ENCODE measurements at regions not wholly inside any gene's neighbourhood (a gene's known extent, or its start where the extent isn't known, plus 50 kb on each side); places are given as distances from the start of the nearest gene placed in this dataset.

DNA sequence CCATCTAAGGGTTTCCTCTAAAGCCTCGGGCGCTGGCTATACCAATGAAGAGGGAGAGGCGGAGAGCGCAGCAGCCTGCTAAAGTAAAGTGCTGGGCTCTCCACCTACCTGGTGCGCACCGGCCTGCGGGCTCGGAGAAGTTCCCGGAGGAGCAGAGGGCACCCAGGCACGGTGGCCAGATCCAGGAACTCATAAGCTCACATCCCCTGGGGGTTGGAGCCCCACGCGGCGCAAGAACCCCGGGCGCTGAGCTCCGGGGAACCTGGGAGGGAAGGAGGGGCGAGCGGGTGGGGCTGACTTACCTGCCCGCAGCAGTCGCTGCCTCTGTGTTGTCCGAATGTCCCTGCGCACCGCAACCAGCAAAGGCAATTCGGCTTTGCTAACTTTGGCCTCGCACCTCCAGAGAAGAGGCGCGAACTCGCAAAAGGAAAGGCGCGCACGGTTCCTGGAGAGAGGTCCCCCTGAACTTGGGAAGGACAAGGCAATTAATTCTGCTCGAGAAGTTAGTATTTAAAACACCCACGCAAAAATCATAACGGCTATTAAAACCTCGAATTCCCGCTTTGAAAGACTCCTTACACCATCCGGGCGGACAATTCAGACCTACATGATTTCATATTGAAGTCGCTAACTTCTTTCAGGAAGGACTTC is 127.6 kb upstream of the C11orf58 start:
- no peak overlapping the region for H3K4me2 ChIP-seq (ENCODE audit: low read depth, low read length, poor library complexity, severe bottlenecking)
- TF ChIP-seq EZH2phosphoT487 (IDR thresholded peaks at IDR 0.05; ENCODE audit: borderline replicate concordance): no peak
- TF ChIP-seq, protein P1, sequence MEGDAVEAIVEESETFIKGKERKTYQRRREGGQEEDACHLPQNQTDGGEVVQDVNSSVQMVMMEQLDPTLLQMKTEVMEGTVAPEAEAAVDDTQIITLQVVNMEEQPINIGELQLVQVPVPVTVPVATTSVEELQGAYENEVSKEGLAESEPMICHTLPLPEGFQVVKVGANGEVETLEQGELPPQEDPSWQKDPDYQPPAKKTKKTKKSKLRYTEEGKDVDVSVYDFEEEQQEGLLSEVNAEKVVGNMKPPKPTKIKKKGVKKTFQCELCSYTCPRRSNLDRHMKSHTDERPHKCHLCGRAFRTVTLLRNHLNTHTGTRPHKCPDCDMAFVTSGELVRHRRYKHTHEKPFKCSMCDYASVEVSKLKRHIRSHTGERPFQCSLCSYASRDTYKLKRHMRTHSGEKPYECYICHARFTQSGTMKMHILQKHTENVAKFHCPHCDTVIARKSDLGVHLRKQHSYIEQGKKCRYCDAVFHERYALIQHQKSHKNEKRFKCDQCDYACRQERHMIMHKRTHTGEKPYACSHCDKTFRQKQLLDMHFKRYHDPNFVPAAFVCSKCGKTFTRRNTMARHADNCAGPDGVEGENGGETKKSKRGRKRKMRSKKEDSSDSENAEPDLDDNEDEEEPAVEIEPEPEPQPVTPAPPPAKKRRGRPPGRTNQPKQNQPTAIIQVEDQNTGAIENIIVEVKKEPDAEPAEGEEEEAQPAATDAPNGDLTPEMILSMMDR (conservative IDR thresholded peaks at IDR 0.05; ENCODE audit: low read length): no peak
- H4K20me1 ChIP-seq (ENCODE audit: insufficient read depth, low read length, poor library complexity, severe bottlenecking): no peaks in the 10 kb centered on the region
- H3F3A ChIP-seq (ENCODE audit: low read depth): no peaks in the 10 kb centered on the region
- H3K9me2 ChIP-seq (replicated peaks; ENCODE audit: low read depth, low read length): no peaks in the 10 kb centered on the region
- no peak overlapping the region for H3K9ac ChIP-seq (ENCODE audit: low read depth, low read length, poor library complexity, severe bottlenecking)
- no peak overlapping the region for H2AFZ ChIP-seq (ENCODE audit: low read length)
- no peaks in the 10 kb centered on the region for H3K4me1 ChIP-seq (ENCODE audit: insufficient read depth, low read length, poor library complexity, severe bottlenecking)
- no peaks in the 10 kb centered on the region for H3K79me2 ChIP-seq (ENCODE audit: insufficient read depth, low read length)
- no peaks in the 10 kb centered on the region for H3K36me3 ChIP-seq (ENCODE audit: insufficient read depth, low read length)
- no peaks in the 10 kb centered on the region for H3K9me3 ChIP-seq (ENCODE audit: insufficient read depth, low read depth, low read length)
- no peaks in the 10 kb centered on the region for H3K27me3 ChIP-seq (ENCODE audit: insufficient read depth, low read length, poor library complexity, severe bottlenecking)
- H3K4me3 ChIP-seq (ENCODE audit: low read length, poor library complexity, severe bottlenecking): no peak overlapping the region

DNA sequence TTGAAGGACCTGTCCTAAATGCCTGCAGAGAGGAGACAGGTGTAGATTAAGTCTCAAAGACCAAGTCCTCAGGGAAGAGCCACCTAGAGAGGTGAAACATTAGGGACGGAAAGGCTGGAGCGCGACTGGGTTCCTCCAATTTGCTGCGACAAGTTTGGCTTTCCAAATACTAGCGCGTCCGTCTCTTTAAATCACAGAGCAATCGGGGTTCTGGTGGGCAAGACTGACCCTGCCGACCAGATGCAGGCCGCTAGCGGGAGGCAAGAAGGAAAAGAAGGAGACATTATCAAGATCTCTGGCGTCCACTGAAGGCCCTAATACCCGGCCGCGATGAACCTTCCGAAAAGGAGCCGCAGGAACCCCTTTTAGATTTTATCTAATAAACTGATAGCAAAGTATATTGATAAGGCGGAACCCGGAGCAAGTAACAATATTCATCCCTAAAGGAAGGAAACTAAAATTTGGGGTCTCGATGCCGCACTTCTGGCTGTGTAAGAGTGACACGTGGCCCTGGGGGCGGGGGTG is 128.2 kb upstream of the C11orf58 start:
- Histone ChIP-seq H3K4me2 (ENCODE audit: low read depth, low read length, poor library complexity, severe bottlenecking) (no peak overlapping the region), H4K20me1 (ENCODE audit: insufficient read depth, low read length, poor library complexity, severe bottlenecking) (no peaks in the 10 kb centered on the region), H3K79me2 (ENCODE audit: insufficient read depth, low read length) (no peaks in the 10 kb centered on the region), H3K9ac (ENCODE audit: low read depth, low read length, poor library complexity, severe bottlenecking) (no peak overlapping the region), H3K9me2 (replicated peaks; ENCODE audit: low read depth, low read length) (no peaks in the 10 kb centered on the region), H3K4me3 (ENCODE audit: low read length, poor library complexity, severe bottlenecking) (no peak overlapping the region), H3K9me3 (ENCODE audit: insufficient read depth, low read depth, low read length) (no peaks in the 10 kb centered on the region), H2AFZ (ENCODE audit: low read length) (no peak overlapping the region), H3K4me1 (ENCODE audit: insufficient read depth, low read length, poor library complexity, severe bottlenecking) (no peaks in the 10 kb centered on the region), H3K36me3 (ENCODE audit: insufficient read depth, low read length) (no peaks in the 10 kb centered on the region), H3K27me3 (ENCODE audit: insufficient read depth, low read length, poor library complexity, severe bottlenecking) (no peaks in the 10 kb centered on the region), H3F3A (ENCODE audit: low read depth) (no peaks in the 10 kb centered on the region)
- TF ChIP-seq, protein P1 (conservative IDR thresholded peaks at IDR 0.05; ENCODE audit: low read length): no peak
- TF ChIP-seq EZH2phosphoT487 (IDR thresholded peaks at IDR 0.05; ENCODE audit: borderline replicate concordance): no peak

DNA sequence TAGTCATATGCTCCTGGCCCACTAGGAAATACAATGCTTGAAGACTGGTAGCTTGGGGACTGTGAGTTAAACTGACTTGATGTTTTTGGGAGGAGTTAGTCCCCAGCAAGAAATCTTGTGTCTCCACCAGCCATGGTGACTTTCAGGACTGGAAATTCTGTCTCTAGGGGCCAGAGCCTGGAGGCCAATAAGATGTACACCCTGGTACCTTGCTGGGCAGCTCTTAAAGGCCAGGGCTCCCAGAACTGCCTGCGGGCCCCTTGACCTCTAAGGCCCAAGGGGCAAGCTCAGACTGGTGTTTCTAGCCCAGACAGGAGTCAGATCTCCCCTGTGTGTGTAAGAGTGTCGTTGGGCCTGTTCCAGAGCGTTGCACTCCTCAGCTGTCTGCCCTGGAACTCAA is 128.7 kb upstream of the C11orf58 start:
- Histone ChIP-seq H3K4me3 (ENCODE audit: low read length, poor library complexity, severe bottlenecking) (no peak overlapping the region), H3K9me3 (ENCODE audit: insufficient read depth, low read depth, low read length) (no peaks in the 10 kb centered on the region), H3K79me2 (ENCODE audit: insufficient read depth, low read length) (no peaks in the 10 kb centered on the region), H3K4me1 (ENCODE audit: insufficient read depth, low read length, poor library complexity, severe bottlenecking) (no peaks in the 10 kb centered on the region), H3K27me3 (ENCODE audit: insufficient read depth, low read length, poor library complexity, severe bottlenecking) (no peaks in the 10 kb centered on the region), H4K20me1 (ENCODE audit: insufficient read depth, low read length, poor library complexity, severe bottlenecking) (no peaks in the 10 kb centered on the region), H3K9ac (ENCODE audit: low read depth, low read length, poor library complexity, severe bottlenecking) (no peak overlapping the region), H2AFZ (ENCODE audit: low read length) (no peak overlapping the region), H3F3A (ENCODE audit: low read depth) (no peaks in the 10 kb centered on the region), H3K4me2 (ENCODE audit: low read depth, low read length, poor library complexity, severe bottlenecking) (no peak overlapping the region), H3K9me2 (replicated peaks; ENCODE audit: low read depth, low read length) (no peaks in the 10 kb centered on the region), H3K36me3 (ENCODE audit: insufficient read depth, low read length) (no peaks in the 10 kb centered on the region)
- TF ChIP-seq EZH2phosphoT487 (IDR thresholded peaks at IDR 0.05; ENCODE audit: borderline replicate concordance): no peak
- TF ChIP-seq, protein P1 (conservative IDR thresholded peaks at IDR 0.05; ENCODE audit: low read length): no peak

Data from Loucy (cell line).